ENCODE measurements at regions not wholly inside any gene's neighbourhood (a gene's known extent, or its start where the extent isn't known, plus 50 kb on each side); places are given as distances from the start of the nearest gene placed in this dataset.

- Histone ChIP-seq H3K27me3 (replicated peaks; ENCODE audit: control insufficient read depth, insufficient read depth, low read length) (no peaks in the 10 kb centered on the region), H3K36me3 (ENCODE audit: control insufficient read depth, insufficient read depth, low read length) (no peaks in the 10 kb centered on the region), H3K4me3 (replicated peaks; ENCODE audit: low read depth, low read length) (no peak overlapping the region)
- no peak for TF ChIP-seq CTCF (IDR thresholded peaks at IDR 0.05; ENCODE audit: insufficient read depth, low read length, poor library complexity, severe bottlenecking)
- DNase-seq (ENCODE audit: extremely low read depth, insufficient read length) = no peak
Measured at GRCh38 chrX:4263030-4263803, 549.8 kb upstream of the PRKX start.

- Histone ChIP-seq H3K4me3 (replicated peaks; ENCODE audit: low read depth, low read length) (no peak overlapping the region), H3K27me3 (replicated peaks; ENCODE audit: control insufficient read depth, insufficient read depth, low read length) (no peaks in the 10 kb centered on the region), H3K36me3 (ENCODE audit: control insufficient read depth, insufficient read depth, low read length) (no peaks in the 10 kb centered on the region)
- no peak for DNase-seq (ENCODE audit: extremely low read depth, insufficient read length)
- no peak for TF ChIP-seq CTCF (IDR thresholded peaks at IDR 0.05; ENCODE audit: insufficient read depth, low read length, poor library complexity, severe bottlenecking)
Measured at GRCh38 chrX:4253092-4253491, 539.6 kb upstream of the PRKX start.

GRCh38 chrX:4249401-4249800, 536.0 kb upstream of the PRKX start:
- DNase-seq (ENCODE audit: extremely low read depth, insufficient read length) = no peak
- Histone ChIP-seq H3K4me3 (replicated peaks; ENCODE audit: low read depth, low read length) (no peak overlapping the region), H3K36me3 (ENCODE audit: control insufficient read depth, insufficient read depth, low read length) (no peaks in the 10 kb centered on the region), H3K27me3 (replicated peaks; ENCODE audit: control insufficient read depth, insufficient read depth, low read length) (no peaks in the 10 kb centered on the region)
- TF ChIP-seq CTCF (IDR thresholded peaks at IDR 0.05; ENCODE audit: insufficient read depth, low read length, poor library complexity, severe bottlenecking) = no peak

GRCh38 chrX:4243759-4244158, 530.3 kb upstream of the PRKX start:
- Histone ChIP-seq H3K36me3 (ENCODE audit: control insufficient read depth, insufficient read depth, low read length) (no peaks in the 10 kb centered on the region), H3K4me3 (replicated peaks; ENCODE audit: low read depth, low read length) (no peak overlapping the region), H3K27me3 (replicated peaks; ENCODE audit: control insufficient read depth, insufficient read depth, low read length) (no peaks in the 10 kb centered on the region)
- DNase-seq (ENCODE audit: extremely low read depth, insufficient read length) = no peak
- no peak for TF ChIP-seq CTCF (IDR thresholded peaks at IDR 0.05; ENCODE audit: insufficient read depth, low read length, poor library complexity, severe bottlenecking)

- DNase-seq (ENCODE audit: extremely low read depth, insufficient read length) = no peak
- no peak for TF ChIP-seq CTCF (IDR thresholded peaks at IDR 0.05; ENCODE audit: insufficient read depth, low read length, poor library complexity, severe bottlenecking)
- H3K36me3 ChIP-seq (ENCODE audit: control insufficient read depth, insufficient read depth, low read length) = no peaks in the 10 kb centered on the region
- no peaks in the 10 kb centered on the region for H3K27me3 ChIP-seq (replicated peaks; ENCODE audit: control insufficient read depth, insufficient read depth, low read length)
- H3K4me3 ChIP-seq (replicated peaks; ENCODE audit: low read depth, low read length) = no peak overlapping the region
Measured at GRCh38 chrX:4240541-4241194, 527.2 kb upstream of the PRKX start.

Measured in GM06990 (cell line).